GM18499 (cell line): ENCODE measurements at regions not wholly inside any gene's neighbourhood (a gene's known extent, or its start where the extent isn't known, plus 50 kb on each side); places are given as distances from the start of the nearest gene placed in this dataset.
"Not testable (repeated sequence)": the region's sequence is repeated elsewhere in the genome, so short reads cannot be mapped to it uniquely, and the experiment has no call there.

Experiments
- ATAC-seq: cut with Tn5 transposase; IDR thresholded peaks from one replicate; pipeline ENCODE4 v1.9.1; 2021; ENCODE audit warnings: moderate number of reproducible peaks; ENCODE audit not compliant: insufficient read depth, unreplicated experiment

- ATAC-seq = no peak
Measured at GRCh38 chr11:79667380-79667779, 226.6 kb upstream of the TENM4 start.

- no peak for ATAC-seq
Measured at GRCh38 chr11:79663017-79663416, 222.2 kb upstream of the TENM4 start.

DNA sequence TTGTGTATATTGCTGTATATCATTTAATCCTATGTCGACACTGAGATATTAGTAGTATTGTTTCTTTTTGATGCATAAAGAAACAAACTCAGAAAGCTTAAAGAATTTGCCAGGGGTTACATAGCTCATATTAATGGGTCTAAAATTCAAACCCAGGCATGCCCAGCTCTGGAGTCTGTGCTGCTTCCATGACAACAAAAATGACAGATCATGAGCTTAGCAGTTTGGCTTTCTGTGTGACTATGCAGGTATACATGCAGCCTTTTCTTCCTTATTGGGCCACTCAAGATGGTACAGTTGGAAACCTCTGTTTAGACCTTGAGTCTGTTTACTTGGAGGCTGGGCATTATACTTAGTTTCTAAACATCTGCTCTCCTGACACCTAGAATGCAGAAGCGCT, 220.5 kb upstream of the TENM4 start:
- no peak for ATAC-seq

- ATAC-seq = no peak
Measured at GRCh38 chr11:79648766-79649520, 208.1 kb upstream of the TENM4 start.

DNA sequence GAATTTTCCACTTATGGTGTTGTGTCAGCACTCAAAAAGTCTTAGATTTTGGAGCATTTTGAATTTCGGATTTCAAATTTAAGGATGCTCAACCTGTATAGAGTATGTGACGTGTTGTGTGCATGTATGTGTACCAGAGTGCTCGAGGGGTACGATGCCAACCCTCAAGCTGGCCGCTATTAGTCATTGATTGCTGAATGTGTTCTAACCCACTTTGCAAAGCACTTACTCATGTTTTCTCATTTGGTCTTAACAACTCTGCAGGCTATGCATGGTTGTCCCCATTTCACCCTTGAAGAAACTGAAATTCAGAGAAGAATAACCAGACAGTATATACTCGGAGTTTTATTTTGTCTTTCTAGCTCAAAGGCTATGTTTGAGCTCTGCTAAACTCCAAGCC, 196.4 kb upstream of the TENM4 start:
- no peak for ATAC-seq

DNA sequence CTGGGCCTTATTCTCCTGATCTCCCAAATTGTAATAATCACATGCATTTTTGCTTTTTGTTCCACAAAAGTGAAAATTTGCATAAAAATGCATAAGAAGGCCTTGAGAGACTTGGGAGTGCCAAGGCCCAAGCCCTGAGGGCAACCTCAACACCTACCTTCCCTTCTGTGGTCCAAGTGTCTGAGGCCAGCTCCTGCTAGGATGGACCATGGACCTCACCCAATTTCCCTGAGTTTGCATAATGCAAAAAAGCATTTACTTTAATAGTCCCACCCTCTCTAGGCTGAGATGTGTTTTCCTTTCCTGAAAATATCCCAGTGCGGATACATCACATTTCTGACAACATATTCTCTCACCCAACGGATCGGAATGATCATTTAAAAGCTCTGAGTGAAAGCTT, 194.1 kb upstream of the TENM4 start:
- no peak for ATAC-seq

GRCh38 chr11:79627281-79627680, 186.5 kb upstream of the TENM4 start:
- ATAC-seq = no peak

DNA sequence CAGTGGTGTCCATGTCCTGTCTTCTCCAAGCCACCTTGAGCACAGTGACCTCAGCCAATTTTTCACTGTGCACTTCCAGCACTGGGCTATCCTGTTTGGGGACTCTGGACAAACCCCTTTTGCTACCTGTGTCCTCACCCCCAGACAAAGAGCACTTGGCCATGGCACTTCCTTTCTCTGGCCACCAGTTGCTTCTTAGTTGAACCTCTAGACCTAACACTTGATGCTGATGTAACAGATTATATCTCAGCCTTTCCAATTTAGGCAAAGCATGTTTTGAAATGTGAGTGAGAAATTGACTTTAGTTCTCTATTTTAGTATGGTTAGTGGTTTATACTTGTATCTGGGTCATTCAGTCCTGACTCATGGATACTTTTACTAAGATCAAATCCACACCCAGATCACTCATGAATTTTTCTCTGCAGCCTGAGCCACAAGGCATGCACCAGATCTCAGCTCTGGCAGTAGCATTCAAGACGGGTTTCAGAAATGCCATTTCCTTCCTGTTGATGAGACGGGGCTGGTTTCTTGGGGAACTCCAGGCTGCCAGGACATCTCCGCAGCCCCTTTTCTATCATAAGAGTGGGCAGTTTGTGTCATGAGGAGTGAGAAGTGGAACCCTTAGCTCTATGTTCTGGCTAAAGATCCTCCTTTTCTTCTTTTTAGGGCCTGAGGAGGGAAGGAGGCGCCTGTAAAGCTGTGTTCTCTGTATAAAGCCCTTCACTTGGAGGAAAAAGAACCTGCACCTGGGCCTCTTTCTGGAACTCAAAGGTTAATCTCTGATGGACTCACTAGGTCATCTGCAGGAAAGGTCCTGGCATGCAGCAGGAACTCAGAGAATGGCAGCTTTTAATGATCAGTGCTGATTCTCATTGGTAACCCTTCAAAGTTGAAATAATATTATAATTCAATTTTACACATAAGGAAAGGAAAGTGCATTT, 185.6 kb upstream of the TENM4 start:
- no peak for ATAC-seq

- ATAC-seq = no peak
Measured at GRCh38 chr11:79623375-79623774, 182.5 kb upstream of the TENM4 start.

GRCh38 chr11:79617561-79617960, 176.7 kb upstream of the TENM4 start:
- ATAC-seq = no peak

GRCh38 chr11:79616392-79616851, 175.6 kb upstream of the TENM4 start:
- no peak for ATAC-seq

- no peak for ATAC-seq
Measured at GRCh38 chr11:79615425-79615824, 174.6 kb upstream of the TENM4 start.

GRCh38 chr11:79610678-79611077, 169.8 kb upstream of the TENM4 start:
- no peak for ATAC-seq

DNA sequence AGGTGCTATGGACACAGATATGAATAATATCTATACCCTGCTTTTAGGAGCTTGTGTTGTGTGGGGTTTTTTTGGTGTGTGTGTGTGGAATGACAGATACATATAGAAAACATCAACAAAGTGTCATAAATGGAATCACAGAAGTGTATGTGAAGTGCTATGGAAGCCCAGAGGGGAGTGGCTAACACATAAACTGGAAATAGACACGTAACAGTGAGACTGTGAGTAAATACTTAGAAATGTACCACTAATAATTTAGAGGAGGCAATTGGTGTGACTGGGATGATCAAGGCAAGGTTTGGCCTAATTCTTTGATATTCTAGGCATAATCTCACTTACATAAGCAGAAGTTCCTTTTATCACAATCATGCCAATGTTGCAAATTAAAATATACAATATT, 169.3 kb upstream of the TENM4 start:
- ATAC-seq = no peak

DNA sequence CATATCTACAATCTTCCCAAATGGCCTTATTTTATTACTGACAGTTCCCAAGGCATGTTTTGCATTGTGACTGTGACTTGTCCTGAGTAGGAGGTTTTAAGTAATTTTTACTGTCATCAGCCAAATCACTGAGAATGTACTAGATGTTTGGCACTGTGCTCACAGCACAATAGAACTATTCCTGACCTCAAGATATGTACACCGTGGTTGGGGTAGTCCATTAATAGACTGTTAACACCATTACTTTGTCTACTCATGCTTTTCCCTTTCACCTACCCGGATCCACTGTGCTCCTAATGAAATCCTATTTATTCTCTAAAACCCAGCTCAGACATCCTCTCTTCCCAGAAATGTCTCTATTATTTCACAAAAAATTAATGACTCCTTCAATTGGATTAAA, 168.7 kb upstream of the TENM4 start:
- ATAC-seq = no peak

DNA sequence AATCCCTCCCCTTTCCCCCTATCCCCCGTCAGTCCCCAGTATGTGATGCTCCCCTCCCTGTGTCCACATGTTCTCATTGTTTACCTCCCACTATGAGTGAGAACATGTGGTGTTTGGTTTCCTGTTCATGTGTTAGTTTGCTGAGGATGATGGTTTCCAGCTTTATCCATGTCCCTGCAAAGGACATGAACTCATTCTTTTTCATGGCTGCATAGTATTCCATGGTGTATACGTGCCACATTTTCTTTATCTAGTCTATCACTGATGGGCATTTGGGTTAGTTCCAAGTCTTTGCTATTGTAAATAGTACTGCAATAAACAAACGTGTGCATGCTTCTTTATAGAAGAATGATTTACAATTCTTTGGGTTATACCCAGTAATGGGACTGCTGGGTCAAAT, 165.6 kb upstream of the TENM4 start:
- ATAC-seq = not testable (repeated sequence)

DNA sequence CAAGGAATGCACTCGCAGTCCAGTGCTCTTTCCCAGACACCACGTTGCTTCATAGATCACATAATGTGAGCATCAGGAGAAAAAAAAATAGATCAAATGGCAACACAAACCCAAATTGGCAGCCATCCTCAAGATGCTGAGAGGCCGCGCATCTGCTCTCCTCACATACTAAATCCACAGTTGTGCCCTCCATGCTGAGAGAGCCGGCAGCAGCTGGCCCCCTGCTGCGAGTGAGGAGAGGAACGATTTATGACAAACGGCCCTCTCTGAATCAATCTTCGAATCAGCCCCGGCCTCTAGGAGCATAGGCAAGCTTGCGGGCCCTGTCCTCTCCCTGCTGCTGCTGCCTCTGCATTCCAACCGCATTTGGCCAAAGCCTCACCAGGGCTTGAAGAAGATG, 159.9 kb upstream of the TENM4 start:
- ATAC-seq = no peak

- ATAC-seq = no peak
Measured at GRCh38 chr11:79594834-79595233, 154.0 kb upstream of the TENM4 start.

GRCh38 chr11:79592824-79593223, 152.0 kb upstream of the TENM4 start:
- no peak for ATAC-seq

DNA sequence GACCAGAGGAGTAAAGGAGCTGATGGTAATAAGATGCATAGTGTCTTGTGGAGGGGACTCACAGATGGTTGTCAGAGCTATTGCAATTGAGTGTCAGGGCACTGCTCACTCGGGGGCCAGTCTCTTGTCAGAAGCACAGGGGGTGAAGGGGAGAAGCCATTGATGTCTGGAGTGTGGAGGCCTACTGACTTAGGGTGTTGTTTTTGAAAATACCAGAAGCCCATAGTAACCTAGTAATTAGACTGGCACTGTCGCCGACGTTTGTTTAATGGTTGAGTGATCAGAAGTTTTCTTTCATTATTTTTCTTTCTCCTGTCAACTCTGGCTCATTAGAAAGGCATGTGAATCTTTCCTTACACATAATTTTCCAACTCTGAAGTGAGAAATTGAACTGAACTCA, 151.6 kb upstream of the TENM4 start:
- ATAC-seq = no peak

- no peak for ATAC-seq
Measured at GRCh38 chr11:79582434-79582833, 141.6 kb upstream of the TENM4 start.
